ENCODE measurements at regions not wholly inside any gene's neighbourhood (a gene's known extent, or its start where the extent isn't known, plus 50 kb on each side); places are given as distances from the start of the nearest gene placed in this dataset.

DNA sequence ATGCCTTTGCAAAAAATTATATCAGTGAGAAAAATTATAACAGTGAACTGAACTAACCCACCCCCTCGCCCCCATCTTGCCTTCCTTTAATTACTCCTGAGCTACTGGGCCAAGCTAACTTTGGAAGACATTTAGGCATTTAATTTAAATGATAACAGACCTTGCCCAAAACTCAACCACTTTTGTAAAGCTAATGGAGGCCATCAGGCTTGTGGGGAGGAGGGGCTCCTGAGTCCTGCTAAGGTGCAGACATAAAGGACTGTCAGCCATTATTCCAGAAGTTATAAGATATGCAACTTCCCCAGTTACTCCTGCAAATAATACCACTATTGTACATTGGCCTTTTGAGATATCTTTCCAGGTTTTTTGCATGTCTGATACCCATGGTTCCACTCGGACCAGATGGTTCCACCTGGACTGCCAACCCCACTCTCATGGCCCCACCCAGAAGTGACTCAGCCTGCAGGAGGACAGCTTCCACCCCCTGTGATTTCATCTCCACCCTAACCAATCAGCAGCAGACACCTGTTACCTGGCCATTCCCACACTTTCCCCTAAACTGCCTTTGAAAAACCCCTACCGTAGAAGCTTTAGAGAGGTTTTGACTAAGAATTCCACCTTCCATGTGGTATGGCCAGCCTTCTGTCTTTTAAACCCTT is 805.4 kb upstream of the CDH6 start:
- no peaks in the 10 kb centered on the region for H3K27me3 ChIP-seq (ENCODE audit: insufficient read depth, low read length)
- H2AFZ ChIP-seq (ENCODE audit: low read length): no peak overlapping the region
- peak overlapping the region in 1 of 3 experiments; percentile 77; a peak in 2 of 7 replicates for H3K27ac Mint-ChIP-seq
- no peaks in the 10 kb centered on the region for H3K9me3 Mint-ChIP-seq
- no peak overlapping the region for H3K4me2 ChIP-seq (ENCODE audit: insufficient read depth, insufficient read length, low read length)
- H4K91ac ChIP-seq (ENCODE audit: insufficient read length, low read depth, low read length): no peak overlapping the region
- no peak overlapping the region for H3K18ac ChIP-seq (ENCODE audit: insufficient read length, low read depth, low read length)
- no peak overlapping the region for H2BK120ac ChIP-seq (ENCODE audit: low read depth, low read length, poor library complexity, severe bottlenecking)
- H2BK12ac ChIP-seq (ENCODE audit: insufficient read length, low read depth, low read length): no peak overlapping the region
- no peak overlapping the region for H2BK5ac ChIP-seq (ENCODE audit: insufficient read length, low read length)
- no peak overlapping the region for H3T11ph ChIP-seq (ENCODE audit: low read length)
- H3K14ac ChIP-seq (ENCODE audit: insufficient read depth, low read length): no peak overlapping the region
- no peak overlapping the region for H4K8ac ChIP-seq (replicated peaks; ENCODE audit: insufficient read length, low read depth, low read length)
- H3K27ac ChIP-seq (ENCODE audit: insufficient read length, low read depth, low read length): no peak overlapping the region
- no peak overlapping the region for H3K9ac ChIP-seq (ENCODE audit: extremely low read depth, insufficient read length, low read length)
- H3K4me1 Mint-ChIP-seq: peaks cover 17 to 24% of the 10 kb centered on the region in 2 experiments
- no peaks in the 10 kb centered on the region for H3K27me3 Mint-ChIP-seq (ENCODE audit: low read depth)
- H4K20me1 ChIP-seq (ENCODE audit: control insufficient read depth, insufficient read depth, insufficient read length): no peaks in the 10 kb centered on the region
- no peak overlapping the region for H3K56ac ChIP-seq (ENCODE audit: insufficient read length, low read depth, low read length)
- no peak overlapping the region for H4K5ac ChIP-seq (ENCODE audit: insufficient read length, low read depth, low read length)
- DNase-seq: peak; percentile 48
- no peak overlapping the region for H2AK5ac ChIP-seq (ENCODE audit: insufficient read length, low read length)
- no peaks in the 10 kb centered on the region for H3K9me3 ChIP-seq (ENCODE audit: control insufficient read depth, low read depth, low read length)
- no peaks in the 10 kb centered on the region for H3K23me2 ChIP-seq (ENCODE audit: insufficient read length, low read depth, low read length, poor library complexity, severe bottlenecking)
- H3K4me1 ChIP-seq (ENCODE audit: insufficient read depth, low read length): no peaks in the 10 kb centered on the region; the same call in 1 of the 2 replicates
- no peak overlapping the region; a peak in 1 of 5 replicates for H3K4me3 Mint-ChIP-seq
- no peaks in the 10 kb centered on the region for H3K79me1 ChIP-seq (ENCODE audit: insufficient read depth, low read depth, low read length, poor library complexity, severe bottlenecking)
- no peak overlapping the region for H3K4ac ChIP-seq (ENCODE audit: low read depth, low read length)
- no CpG with 5 or more reads among the region's 3 CpGs for WGBS (ENCODE audit: extremely low coverage, insufficient read length, low lambda C conversion rate)
- H2BK20ac ChIP-seq (ENCODE audit: low read depth, low read length, poor library complexity, severe bottlenecking): no peak overlapping the region
- H3K36me3 Mint-ChIP-seq (ENCODE audit: insufficient read depth in 1 of 3, low read depth in 3 of 3): peaks cover 0 to 4% (median 0%) of the 10 kb centered on the region in 3 experiments; a peak in 3 of 7 replicates
- H3K23ac ChIP-seq (ENCODE audit: insufficient read length, low read depth, low read length): no peak overlapping the region
- H2BK15ac ChIP-seq (ENCODE audit: low read depth, low read length): no peak overlapping the region
- TF ChIP-seq, protein P1, sequence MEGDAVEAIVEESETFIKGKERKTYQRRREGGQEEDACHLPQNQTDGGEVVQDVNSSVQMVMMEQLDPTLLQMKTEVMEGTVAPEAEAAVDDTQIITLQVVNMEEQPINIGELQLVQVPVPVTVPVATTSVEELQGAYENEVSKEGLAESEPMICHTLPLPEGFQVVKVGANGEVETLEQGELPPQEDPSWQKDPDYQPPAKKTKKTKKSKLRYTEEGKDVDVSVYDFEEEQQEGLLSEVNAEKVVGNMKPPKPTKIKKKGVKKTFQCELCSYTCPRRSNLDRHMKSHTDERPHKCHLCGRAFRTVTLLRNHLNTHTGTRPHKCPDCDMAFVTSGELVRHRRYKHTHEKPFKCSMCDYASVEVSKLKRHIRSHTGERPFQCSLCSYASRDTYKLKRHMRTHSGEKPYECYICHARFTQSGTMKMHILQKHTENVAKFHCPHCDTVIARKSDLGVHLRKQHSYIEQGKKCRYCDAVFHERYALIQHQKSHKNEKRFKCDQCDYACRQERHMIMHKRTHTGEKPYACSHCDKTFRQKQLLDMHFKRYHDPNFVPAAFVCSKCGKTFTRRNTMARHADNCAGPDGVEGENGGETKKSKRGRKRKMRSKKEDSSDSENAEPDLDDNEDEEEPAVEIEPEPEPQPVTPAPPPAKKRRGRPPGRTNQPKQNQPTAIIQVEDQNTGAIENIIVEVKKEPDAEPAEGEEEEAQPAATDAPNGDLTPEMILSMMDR (conservative IDR thresholded peaks at IDR 0.05): no peak
- no peaks in the 10 kb centered on the region for H3K79me2 ChIP-seq (ENCODE audit: insufficient read depth, low read length)

Measured in H9 (cell line).